AG09309 (cell line): ENCODE measurements at regions not wholly inside any gene's neighbourhood (a gene's known extent, or its start where the extent isn't known, plus 50 kb on each side); places are given as distances from the start of the nearest gene placed in this dataset.

Source experiments
- DNase-seq: peaks from one replicate; pipeline ENCODE4 v3.0.0-alpha.2; 2010; ENCODE audit warnings: low read depth
- H3K4me3 ChIP-seq: 2 replicates; pipeline ENCODE4 v1.5.1; 2011; ENCODE audit warnings: mild to moderate bottlenecking, low read depth, low read length, moderate library complexity; ENCODE audit not compliant: control insufficient read depth
- CTCF ChIP-seq: IDR thresholded peaks from 2 replicates; pipeline ENCODE4 v1.5.1; 2011; ENCODE audit warnings: mild to moderate bottlenecking, low read depth, low read length, inconsistent platforms; ENCODE audit not compliant: insufficient read depth, control insufficient read depth; ENCODE audit errors: missing control alignments

GRCh38 chr4:33029976-33030375 lies 2309.8 kb downstream of the PCDH7 start:
- no peak for TF ChIP-seq CTCF
- H3K4me3 ChIP-seq: no peak overlapping the region
- DNase-seq: no peak

GRCh38 chr4:33031328-33031727 lies 2311.2 kb downstream of the PCDH7 start:
- DNase-seq: no peak
- no peak overlapping the region for H3K4me3 ChIP-seq
- no peak for TF ChIP-seq CTCF

DNA sequence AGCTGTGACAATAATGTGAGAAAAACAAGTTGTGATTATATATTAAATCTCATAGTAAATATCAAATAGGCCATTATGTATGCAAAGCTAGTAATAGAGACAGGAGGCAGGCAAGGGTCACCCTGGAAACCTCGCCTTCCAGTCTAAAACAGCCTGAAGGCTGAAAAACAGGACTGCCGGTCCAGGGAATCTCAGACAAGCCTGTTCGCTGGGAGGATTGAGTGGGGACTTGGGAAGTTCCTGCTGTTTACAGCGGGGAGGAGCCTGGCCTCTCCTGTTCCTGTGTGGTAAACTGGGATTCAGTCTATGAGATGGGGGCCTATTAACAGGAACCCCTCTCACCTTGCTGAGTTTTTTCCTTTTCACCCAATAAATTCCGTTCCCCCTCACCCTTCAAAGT lies 2317.3 kb downstream of the PCDH7 start:
- DNase-seq: no peak
- no peak for TF ChIP-seq CTCF
- no peak overlapping the region for H3K4me3 ChIP-seq

DNA sequence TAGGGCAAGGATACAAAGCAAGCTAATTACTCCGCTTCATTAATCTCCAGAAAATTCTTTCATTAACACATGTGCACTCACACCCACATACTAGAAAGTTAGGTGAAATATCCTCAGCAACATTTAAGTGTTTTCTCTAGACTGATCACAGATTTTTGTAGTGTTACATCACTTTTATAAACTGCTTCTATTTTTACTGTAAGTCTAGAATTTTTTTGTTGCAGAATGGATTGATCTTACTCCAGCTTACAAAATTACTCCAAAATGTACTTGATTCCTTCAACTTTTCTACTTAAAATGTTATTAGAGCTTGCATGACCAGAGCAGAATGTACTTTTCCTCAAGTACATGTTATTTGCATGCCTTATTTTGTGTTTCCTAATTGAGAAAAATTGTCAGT lies 2325.2 kb downstream of the PCDH7 start:
- no peak overlapping the region for H3K4me3 ChIP-seq
- no peak for DNase-seq
- TF ChIP-seq CTCF: no peak

DNA sequence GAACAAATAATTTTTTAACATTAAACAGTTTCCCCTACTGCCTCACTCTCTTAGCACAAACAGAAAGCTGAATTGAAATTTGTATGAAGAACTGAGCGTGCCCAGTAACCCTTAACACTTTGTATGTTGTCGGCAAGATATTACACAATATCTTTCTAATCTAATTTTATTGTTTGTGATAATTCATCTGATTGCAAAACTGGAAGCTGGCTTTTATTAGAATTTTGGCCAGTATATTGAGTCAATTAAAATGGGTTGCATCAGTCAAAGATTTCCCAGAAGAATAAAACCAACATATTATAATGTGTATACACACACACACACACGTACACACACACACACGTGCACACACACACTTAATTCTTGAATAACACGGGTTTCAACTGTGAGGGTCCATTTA lies 2332.1 kb downstream of the PCDH7 start:
- TF ChIP-seq CTCF: no peak
- H3K4me3 ChIP-seq: no peak overlapping the region
- DNase-seq: peak; percentile 55

DNA sequence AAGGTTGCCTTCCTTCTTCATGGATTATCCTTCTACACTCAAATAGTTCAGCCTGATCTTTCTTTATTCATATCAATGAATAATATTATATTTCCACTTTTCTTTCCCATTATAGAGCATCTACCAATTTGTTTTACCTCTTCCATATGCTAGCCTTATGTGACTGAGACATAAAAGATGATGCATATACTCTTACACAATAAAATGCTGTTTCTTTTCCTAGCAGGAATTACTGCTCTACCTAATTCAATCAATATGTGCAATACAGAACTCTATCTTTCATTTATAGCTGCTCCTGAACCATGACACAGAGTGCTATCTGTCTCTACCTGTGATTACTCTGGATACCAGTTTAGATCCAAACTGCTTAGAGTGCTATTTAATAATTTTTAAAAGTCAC lies 2334.0 kb downstream of the PCDH7 start:
- no peak for DNase-seq
- no peak overlapping the region for H3K4me3 ChIP-seq
- no peak for TF ChIP-seq CTCF

- no peak for DNase-seq
- H3K4me3 ChIP-seq: no peak overlapping the region
- TF ChIP-seq CTCF: no peak
These were observed 2334.6 kb downstream of the PCDH7 start for GRCh38 chr4:33054656-33055196.
